ENCODE measurements at regions not wholly inside any gene's neighbourhood (a gene's known extent, or its start where the extent isn't known, plus 50 kb on each side); places are given as distances from the start of the nearest gene placed in this dataset.

DNA sequence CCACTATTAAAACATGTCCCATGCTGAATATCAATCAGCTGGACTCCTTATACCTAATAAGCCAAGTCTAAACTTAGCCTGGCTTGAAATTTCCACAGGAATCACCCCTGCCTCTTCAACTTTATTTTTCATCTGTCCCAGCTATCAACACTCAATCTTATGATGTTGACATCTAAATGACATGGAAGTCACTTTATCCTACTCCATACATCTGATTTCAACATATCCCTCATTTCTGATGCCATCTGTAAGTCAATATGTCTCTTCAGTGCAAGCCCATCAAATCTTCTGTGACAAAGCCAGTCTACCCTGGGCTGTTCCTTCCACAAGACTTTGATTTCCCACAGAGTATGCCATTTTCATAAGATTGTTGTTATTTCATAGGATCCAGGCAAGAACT lies 143.6 kb upstream of the SEMA6D start:
- no peaks in the 10 kb centered on the region for H3K36me3 Mint-ChIP-seq
- no peak overlapping the region for H3K4me3 Mint-ChIP-seq
- no peak overlapping the region for H3K27ac Mint-ChIP-seq
- ATAC-seq, result no peak
- no peaks in the 10 kb centered on the region for H3K4me1 Mint-ChIP-seq (ENCODE audit: low read depth in 2 of 2)
- no peaks in the 10 kb centered on the region for H3K9me3 Mint-ChIP-seq
- H3K27me3 Mint-ChIP-seq, result peaks cover 0 to 4% of the 10 kb centered on the region in 2 donors
- DNase-seq (ENCODE audit: low spot score), result no peak

DNA sequence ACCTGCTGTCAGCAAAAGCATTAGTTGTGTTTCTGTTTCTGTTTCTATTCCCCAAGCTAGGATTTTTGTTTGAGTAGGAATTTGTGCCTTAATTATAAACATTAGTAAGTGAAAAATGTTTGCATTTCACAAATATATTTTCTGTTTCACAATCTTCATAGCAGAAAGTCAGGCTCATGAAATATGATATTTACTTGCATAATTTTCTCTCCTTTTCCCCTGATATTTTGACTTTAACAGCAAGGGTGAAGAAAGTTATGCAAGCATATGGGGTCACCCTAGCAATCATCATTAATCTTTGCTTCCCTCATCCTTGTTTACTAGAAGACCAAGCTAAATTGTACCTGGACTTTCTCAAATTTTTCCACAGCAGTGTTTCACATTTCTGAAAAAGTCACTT lies 140.3 kb upstream of the SEMA6D start:
- DNase-seq (ENCODE audit: low spot score) (no peak), ATAC-seq (no peak)
- H3K27me3 Mint-ChIP-seq, result peaks cover 0 to 8% of the 10 kb centered on the region in 2 donors
- H3K36me3 Mint-ChIP-seq, result no peaks in the 10 kb centered on the region
- H3K4me3 Mint-ChIP-seq, result no peak overlapping the region
- no peaks in the 10 kb centered on the region for H3K4me1 Mint-ChIP-seq (ENCODE audit: low read depth in 2 of 2)
- no peak overlapping the region for H3K27ac Mint-ChIP-seq
- H3K9me3 Mint-ChIP-seq, result no peaks in the 10 kb centered on the region

DNA sequence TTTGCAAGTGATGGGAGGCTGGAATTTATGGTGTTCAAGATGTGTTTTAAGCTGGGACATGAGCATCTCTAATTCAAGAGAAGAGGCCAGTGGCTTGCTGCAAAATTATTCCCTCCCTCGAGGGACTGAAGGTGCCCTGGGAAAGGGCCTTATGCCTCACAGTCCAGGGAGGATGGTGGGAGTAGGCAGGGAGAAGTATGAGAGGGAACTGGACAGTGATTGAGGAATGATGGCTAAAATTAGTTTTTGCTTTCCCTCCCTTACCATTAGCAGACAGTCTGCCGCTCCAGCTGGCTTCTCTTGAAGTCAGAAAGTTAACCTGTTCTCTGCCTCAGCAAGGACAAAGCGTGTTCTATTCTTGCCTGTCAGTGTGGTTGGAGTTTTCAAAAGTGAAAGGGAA lies 139.8 kb upstream of the SEMA6D start:
- Mint-ChIP-seq H3K4me3 (no peak overlapping the region), H3K4me1 (ENCODE audit: low read depth in 2 of 2) (no peaks in the 10 kb centered on the region), H3K9me3 (no peaks in the 10 kb centered on the region), H3K36me3 (no peaks in the 10 kb centered on the region), H3K27me3 (peaks cover 0 to 8% of the 10 kb centered on the region in 2 donors), H3K27ac (no peak overlapping the region)
- no peak for DNase-seq (ENCODE audit: low spot score)
- ATAC-seq, result no peak

DNA sequence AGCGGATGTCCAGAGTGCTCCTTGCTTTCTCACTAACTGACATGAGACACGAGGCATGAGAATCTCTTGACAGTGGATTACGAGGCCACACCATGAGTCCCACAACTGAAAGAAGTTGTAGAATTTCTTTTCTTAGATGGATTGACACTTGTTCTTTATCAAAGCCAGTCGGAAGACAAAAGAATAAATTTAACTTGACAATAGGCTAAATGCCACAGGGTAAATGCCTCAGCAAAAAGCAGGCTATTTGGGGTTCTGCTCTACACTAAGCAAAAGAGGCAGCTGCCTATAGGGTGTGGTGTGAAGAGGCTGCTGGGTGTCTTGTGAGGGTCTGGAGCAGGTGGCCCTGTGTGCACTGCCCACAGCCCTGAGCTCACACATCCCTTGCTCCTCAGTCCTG lies 135.1 kb upstream of the SEMA6D start:
- Mint-ChIP-seq H3K4me1 (ENCODE audit: low read depth in 2 of 2) (no peaks in the 10 kb centered on the region), H3K27ac (no peak overlapping the region)

DNA sequence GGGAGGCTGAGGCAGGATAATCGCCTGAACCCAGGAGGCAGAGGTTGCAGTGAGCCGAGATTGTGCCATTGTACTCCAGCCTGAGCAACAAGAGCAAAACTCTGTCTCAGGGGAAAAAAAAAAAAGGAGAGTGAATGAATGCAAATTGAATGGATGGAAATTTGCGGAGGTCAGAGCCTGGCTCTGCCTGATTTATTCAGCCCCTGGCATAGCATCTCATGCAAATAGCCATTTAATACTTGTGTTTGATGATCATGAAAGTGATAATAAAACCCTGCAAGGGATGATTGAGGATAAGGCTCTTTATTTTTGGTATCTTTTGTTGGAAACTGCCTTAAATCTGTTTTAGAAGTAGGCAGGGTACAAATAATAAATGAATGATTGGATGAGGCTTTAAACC lies 133.0 kb upstream of the SEMA6D start:
- Mint-ChIP-seq H3K27ac (no peak overlapping the region), H3K9me3 (peaks cover 1% of the 10 kb centered on the region), H3K4me3 (no peak overlapping the region), H3K27me3 (peaks cover 0 to 4% of the 10 kb centered on the region in 2 donors), H3K36me3 (no peaks in the 10 kb centered on the region), H3K4me1 (ENCODE audit: low read depth in 2 of 2) (no peaks in the 10 kb centered on the region)
- ATAC-seq (no peak), DNase-seq (ENCODE audit: low spot score) (no peak)

More for the DNA sequence above, 135.1 kb upstream of the SEMA6D start:
- ATAC-seq, result peak in 1 of 2 donors; percentile 53
- H3K36me3 Mint-ChIP-seq, result no peaks in the 10 kb centered on the region
- H3K27me3 Mint-ChIP-seq, result peaks cover 0 to 4% of the 10 kb centered on the region in 2 donors
- no peak for DNase-seq (ENCODE audit: low spot score)
- H3K4me3 Mint-ChIP-seq, result no peak overlapping the region
- no peaks in the 10 kb centered on the region for H3K9me3 Mint-ChIP-seq

DNA sequence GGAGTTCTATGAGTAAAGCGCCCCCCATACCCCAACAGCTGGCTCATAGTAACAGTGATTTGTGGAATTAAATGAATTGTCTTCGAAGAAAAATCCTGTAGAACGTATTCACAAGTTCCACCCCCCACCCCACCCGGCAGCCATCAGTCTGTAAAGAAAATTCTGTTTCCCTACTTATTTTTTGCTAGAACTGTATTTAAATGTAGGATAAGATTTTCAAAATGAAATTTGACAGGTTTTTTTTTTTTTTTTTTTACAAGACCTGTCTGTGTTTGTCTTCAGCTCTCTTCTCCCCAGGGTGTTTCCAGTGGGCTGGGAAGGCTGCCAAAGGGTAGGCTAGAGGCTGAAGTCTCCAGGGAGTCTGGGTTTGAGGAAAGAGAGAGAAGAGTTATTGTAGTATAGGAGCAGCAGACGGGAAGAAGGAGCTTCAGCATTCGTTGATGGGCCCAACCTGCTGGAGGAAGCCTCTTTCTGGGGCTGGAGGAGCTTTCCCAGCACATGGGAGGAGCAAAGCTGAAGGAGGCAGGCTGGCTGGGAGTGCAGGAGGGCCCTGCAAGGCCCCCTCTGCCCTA lies 130.6 kb upstream of the SEMA6D start:
- ATAC-seq (no peak), DNase-seq (ENCODE audit: low spot score) (no peak)
- Mint-ChIP-seq H3K27me3 (no peaks in the 10 kb centered on the region), H3K36me3 (no peaks in the 10 kb centered on the region), H3K4me1 (ENCODE audit: low read depth in 2 of 2) (no peaks in the 10 kb centered on the region), H3K9me3 (peaks cover 5% of the 10 kb centered on the region), H3K27ac (no peak overlapping the region), H3K4me3 (no peak overlapping the region)

DNA sequence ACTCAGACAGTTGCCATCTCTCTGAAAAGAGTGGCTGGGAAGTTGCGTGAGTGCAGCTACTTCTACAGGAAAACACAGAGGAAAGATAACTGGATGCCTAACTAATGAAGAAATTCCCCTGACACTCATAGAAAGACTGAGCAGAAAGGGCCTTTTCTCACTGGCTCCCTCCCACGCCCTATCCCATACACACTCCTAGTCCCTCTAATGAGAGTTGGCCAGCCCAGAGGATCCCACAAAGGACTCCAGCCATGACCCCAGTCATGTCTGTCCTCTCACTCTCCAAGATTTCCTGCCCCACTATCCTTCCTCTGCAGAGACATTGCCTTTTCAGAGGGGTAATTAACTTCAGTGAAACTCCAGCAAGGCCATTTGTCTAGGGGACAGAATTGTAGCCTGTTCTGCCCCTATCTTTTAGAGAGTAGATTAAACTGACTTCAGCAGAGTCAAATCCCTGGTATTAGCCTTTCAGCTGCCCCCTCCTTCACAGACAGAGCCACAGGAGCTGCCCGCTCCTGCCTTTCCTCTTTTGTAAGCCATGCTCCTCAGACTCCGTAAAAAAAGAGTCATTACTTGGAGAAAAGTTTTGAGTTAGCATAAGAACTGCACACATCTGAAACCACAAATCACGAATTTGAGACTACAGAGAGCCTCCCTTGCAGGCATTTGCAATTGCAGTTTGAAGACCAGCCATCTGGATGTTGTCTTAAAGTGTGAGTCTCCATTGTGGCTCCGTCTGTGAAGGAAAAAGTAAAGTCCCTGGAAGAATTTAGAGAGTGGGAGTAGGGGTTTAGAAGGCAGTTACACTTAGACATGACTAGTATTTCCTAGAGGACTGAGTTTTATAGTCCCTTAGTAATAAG lies 129.1 kb upstream of the SEMA6D start:
- H3K9me3 Mint-ChIP-seq, result peaks cover 5% of the 10 kb centered on the region
- H3K4me3 Mint-ChIP-seq, result no peak overlapping the region
- no peaks in the 10 kb centered on the region for H3K36me3 Mint-ChIP-seq
- DNase-seq (ENCODE audit: low spot score) (no peak), ATAC-seq (no peak)
- H3K27me3 Mint-ChIP-seq, result no peaks in the 10 kb centered on the region
- no peak overlapping the region for H3K27ac Mint-ChIP-seq
- H3K4me1 Mint-ChIP-seq (ENCODE audit: low read depth in 2 of 2), result no peaks in the 10 kb centered on the region

DNA sequence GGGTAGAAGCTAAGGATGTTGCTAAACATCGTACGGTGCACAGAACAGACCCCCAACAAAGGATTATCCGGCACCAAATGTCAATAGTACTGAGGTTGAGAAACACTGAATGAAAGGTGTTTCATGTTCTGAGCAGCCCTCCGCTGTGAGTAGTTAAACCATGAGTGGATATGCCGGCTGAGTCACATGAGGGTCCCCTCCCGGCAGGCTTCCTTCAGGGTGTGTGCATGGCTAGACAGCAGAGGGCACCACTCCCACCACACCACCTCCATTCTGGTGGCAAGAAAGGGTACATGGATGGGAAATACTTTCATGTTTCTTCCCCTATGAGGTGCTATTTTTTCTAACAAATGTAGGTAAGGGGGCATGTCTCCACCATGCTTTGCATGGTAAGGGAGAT lies 128.3 kb upstream of the SEMA6D start:
- Mint-ChIP-seq H3K36me3 (no peaks in the 10 kb centered on the region), H3K9me3 (peaks cover 5% of the 10 kb centered on the region), H3K27ac (no peak overlapping the region), H3K4me1 (ENCODE audit: low read depth in 2 of 2) (no peaks in the 10 kb centered on the region), H3K27me3 (no peaks in the 10 kb centered on the region), H3K4me3 (no peak overlapping the region)
- DNase-seq (ENCODE audit: low spot score) (no peak), ATAC-seq (no peak)

DNA sequence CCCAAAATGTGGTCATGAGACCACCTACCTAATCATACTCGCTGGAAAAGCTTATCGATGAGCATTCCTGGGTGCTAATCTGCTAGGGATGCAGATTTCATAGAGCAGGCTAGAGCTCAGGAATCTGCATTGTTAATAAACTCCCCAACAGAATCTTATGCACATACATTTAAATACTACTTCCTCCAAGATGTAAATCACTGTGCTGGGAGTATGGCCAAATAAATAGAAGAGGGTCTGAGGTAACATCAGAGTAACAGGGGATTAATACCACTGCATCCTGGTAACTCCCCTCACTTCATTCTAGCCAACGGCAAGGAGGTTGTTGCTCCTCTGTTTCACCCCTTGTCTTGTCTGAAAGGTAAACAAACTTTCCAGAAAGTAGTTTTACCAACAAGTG lies 118.3 kb upstream of the SEMA6D start:
- Mint-ChIP-seq H3K4me1 (ENCODE audit: low read depth in 2 of 2) (no peaks in the 10 kb centered on the region), H3K4me3 (no peak overlapping the region), H3K27ac (no peak overlapping the region), H3K27me3 (peaks cover 0 to 12% of the 10 kb centered on the region in 2 donors), H3K36me3 (peaks cover 4% of the 10 kb centered on the region), H3K9me3 (peaks cover 3% of the 10 kb centered on the region)
- no peak for ATAC-seq
- no peak for DNase-seq (ENCODE audit: low spot score)

DNA sequence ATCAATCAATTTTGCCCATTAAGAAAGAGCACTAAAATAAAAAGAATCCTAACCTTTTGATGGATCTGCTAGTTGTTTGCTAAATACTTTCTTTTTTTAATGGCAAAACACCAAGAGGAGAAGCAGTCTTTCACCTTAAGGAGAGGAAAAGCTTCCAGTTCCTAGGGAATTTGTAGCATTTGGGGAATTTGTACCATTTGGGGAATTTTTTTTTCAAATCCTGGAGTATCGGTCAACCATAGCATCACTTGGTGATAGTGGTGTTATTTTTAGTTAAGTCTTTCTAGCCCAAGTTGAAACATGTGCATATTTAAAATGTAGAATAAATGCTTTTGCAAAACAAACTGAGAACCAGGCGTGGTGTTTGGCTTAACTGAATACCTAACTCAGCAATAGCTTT lies 117.5 kb upstream of the SEMA6D start:
- DNase-seq (ENCODE audit: low spot score), result no peak
- Mint-ChIP-seq H3K36me3 (peaks cover 4% of the 10 kb centered on the region), H3K4me3 (no peak overlapping the region), H3K4me1 (ENCODE audit: low read depth in 2 of 2) (no peaks in the 10 kb centered on the region), H3K9me3 (peaks cover 3% of the 10 kb centered on the region), H3K27me3 (peaks cover 0 to 10% of the 10 kb centered on the region in 2 donors), H3K27ac (no peak overlapping the region)
- ATAC-seq, result no peak

DNA sequence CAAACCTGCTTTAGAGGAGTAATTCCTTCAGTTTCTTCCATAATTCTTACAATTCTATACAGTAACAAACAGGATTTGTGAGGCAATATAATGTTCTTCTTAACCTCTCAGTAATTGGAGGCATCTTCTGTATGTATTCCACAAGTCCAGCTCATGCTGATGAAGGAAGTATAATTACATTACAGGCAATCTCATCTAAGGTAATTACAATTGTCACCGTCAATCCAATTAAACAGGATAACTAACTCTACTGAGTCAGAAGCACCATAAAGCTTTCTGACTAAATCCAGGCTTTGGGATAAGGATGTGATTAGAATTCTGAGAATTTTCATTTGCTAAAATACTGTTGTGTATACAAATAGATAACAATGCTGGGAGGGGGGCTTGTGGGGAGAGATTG lies 115.2 kb upstream of the SEMA6D start:
- H3K36me3 Mint-ChIP-seq, result peaks cover 4% of the 10 kb centered on the region
- no peaks in the 10 kb centered on the region for H3K4me1 Mint-ChIP-seq (ENCODE audit: low read depth in 2 of 2)
- DNase-seq (ENCODE audit: low spot score), result no peak
- H3K9me3 Mint-ChIP-seq, result peaks cover 3% of the 10 kb centered on the region
- no peak for ATAC-seq
- H3K27me3 Mint-ChIP-seq, result peaks cover 0 to 10% of the 10 kb centered on the region in 2 donors
- H3K27ac Mint-ChIP-seq, result no peak overlapping the region
- no peak overlapping the region for H3K4me3 Mint-ChIP-seq

DNA sequence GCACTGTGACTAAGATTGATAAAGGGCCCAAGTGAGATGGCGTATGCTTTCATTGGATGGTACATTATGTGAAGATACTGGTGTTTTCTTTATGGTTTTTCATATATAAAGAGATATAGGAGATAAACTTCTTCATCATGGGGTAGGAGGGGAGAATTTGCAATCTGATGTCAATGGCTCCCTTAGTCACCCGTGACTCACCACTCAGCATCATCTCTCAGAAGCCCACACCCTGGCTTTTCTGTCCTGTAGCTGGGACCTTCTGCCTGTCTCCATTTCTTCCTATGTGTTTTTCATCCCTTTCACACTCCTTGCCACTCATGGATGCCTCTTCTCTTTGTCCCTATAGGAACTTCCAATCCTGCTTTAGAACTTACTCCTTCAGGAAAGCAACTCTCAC lies 114.3 kb upstream of the SEMA6D start:
- peaks cover 3% of the 10 kb centered on the region for H3K9me3 Mint-ChIP-seq
- peaks cover 4% of the 10 kb centered on the region for H3K36me3 Mint-ChIP-seq
- DNase-seq (ENCODE audit: low spot score) (no peak), ATAC-seq (no peak)
- H3K4me3 Mint-ChIP-seq, result no peak overlapping the region
- H3K27me3 Mint-ChIP-seq, result peaks cover 0 to 7% of the 10 kb centered on the region in 2 donors
- no peak overlapping the region for H3K27ac Mint-ChIP-seq
- H3K4me1 Mint-ChIP-seq (ENCODE audit: low read depth in 2 of 2), result no peaks in the 10 kb centered on the region

DNA sequence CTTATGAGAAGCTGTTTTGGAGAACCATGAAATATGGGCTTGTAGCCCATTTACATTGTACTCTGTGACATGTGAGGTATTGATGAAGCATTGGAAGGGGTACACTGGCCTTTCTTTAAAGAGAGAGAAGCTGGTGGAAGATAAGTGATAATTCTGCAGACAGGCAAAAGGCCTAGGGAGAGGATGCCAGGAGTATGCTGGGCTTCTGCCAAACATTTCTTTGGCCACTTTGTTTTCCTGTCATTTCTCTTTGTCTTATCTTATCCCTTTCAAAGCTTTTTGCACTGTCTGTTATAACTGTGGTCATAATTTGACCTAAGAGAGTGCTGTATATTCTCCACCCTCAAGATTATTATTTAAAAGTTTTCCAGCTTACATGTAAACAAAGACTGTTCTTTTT lies 109.6 kb upstream of the SEMA6D start:
- DNase-seq (ENCODE audit: low spot score) (no peak), ATAC-seq (no peak)
- peaks cover 3% of the 10 kb centered on the region for H3K9me3 Mint-ChIP-seq
- no peak overlapping the region for H3K4me3 Mint-ChIP-seq
- peaks cover 0 to 3% of the 10 kb centered on the region in 2 donors for H3K27me3 Mint-ChIP-seq
- no peaks in the 10 kb centered on the region for H3K4me1 Mint-ChIP-seq (ENCODE audit: low read depth in 2 of 2)
- no peak overlapping the region for H3K27ac Mint-ChIP-seq
- H3K36me3 Mint-ChIP-seq, result peaks cover 4% of the 10 kb centered on the region

DNA sequence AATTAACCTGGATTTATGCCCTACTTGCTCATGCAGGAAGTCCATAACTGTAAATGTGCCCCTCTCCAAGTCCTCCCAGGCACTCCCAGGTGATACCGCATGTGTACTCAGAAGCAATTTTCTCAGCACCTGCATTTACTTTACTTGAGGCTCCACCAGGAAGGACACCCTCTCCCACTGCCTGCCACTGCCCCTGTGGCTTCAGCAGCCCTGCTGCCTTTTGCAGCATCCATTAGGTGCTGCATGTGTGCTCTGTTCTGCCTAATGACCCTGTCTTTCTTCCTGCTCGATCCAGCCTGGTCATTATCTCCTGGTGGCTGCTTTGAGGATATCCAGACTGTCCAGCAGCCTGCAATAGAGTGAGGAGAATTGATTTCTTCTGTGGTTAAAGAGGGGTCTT lies 107.6 kb upstream of the SEMA6D start:
- no peaks in the 10 kb centered on the region for H3K27me3 Mint-ChIP-seq
- no peaks in the 10 kb centered on the region for H3K36me3 Mint-ChIP-seq
- no peak overlapping the region for H3K4me3 Mint-ChIP-seq
- no peak overlapping the region for H3K27ac Mint-ChIP-seq
- H3K9me3 Mint-ChIP-seq, result no peaks in the 10 kb centered on the region
- no peaks in the 10 kb centered on the region for H3K4me1 Mint-ChIP-seq (ENCODE audit: low read depth in 2 of 2)
- DNase-seq (ENCODE audit: low spot score) (no peak), ATAC-seq (no peak)
